K562 (cell line): ENCODE measurements at regions not wholly inside any gene's neighbourhood (a gene's known extent, or its start where the extent isn't known, plus 50 kb on each side); places are given as distances from the start of the nearest gene placed in this dataset.

Source experiments
- ATAC-seq: fragments of 200-7000 bp; cut with Tn5 transposase; 3 replicates; pipeline ENCODE4 v1.9.1; 2020; ENCODE audit warnings: moderate library complexity
- BruUV-seq: library from RNA; stranded (reverse); fragments of 400-500 nt; replicated peaks from 2 replicates; lab custom pipeline; 2021; lab: Mats Ljungman, UMichigan
- CTCF ChIA-PET: fragments of 300-600 bp; formaldehyde crosslinking; extraction: SDS; loops from one replicate; lab custom pipeline; 2021; ENCODE audit warnings: low intra/inter-chr PET ratio; lab: Yijun Ruan, JAX
- POLR2A ChIA-PET: fragments of 300-600, 350-650 bp; sonication (Branson Sonifier 250); formaldehyde crosslinking; extraction: SDS; loops from one replicate; lab custom pipeline; 2021; ENCODE audit warnings: antibody characterized with exemption, inconsistent platforms; lab: Yijun Ruan, JAX
- DNase-seq, 4 experiments: peaks; one replicate each; pipeline versions ENCODE4 v3.0.0 to v3.0.0-alpha.2; 2011 to 2018; ENCODE audit warnings: low spot score in 3 of 4, mixed read lengths in 3 of 4; ENCODE audit errors: extremely low read depth in 1 of 4
- FAIRE-seq: peaks from 2 replicates; lab custom pipeline; 2011; peaks lifted over from hg19 to GRCh38; lab: Jason Lieb, UNC
- H2AFZ ChIP-seq: 2 replicates; pipeline ENCODE4 v1.6.0; 2011; ENCODE audit warnings: low read depth, low read length, control low read depth, inconsistent platforms
- H3K27ac ChIP-seq: fragments of 200-600 bp; 3 replicates; pipeline ENCODE4 v1.8.0; 2011; ENCODE audit warnings: low read depth, mild to moderate bottlenecking, control low read depth, inconsistent platforms, low read length, moderate library complexity, mixed read lengths; ENCODE audit errors: extremely low read depth
- H3K27me3 ChIP-seq, 2 experiments: fragments of 300-600 bp in 1 of 2; 2 replicates in 1 of 2; 3 replicates in 1 of 2; pipeline versions ENCODE4 v1.6.0 to v1.8.0; 2011; ENCODE audit warnings: inconsistent platforms in 2 of 2, low read length in 2 of 2, mild to moderate bottlenecking in 1 of 2, mixed read lengths in 1 of 2, moderate library complexity in 1 of 2; ENCODE audit not compliant: control insufficient read depth in 2 of 2, insufficient read depth in 2 of 2
- H3K36me3 ChIP-seq: fragments of 300-600 bp; 3 replicates; pipeline ENCODE4 v1.8.0; 2011; ENCODE audit warnings: mild to moderate bottlenecking, low read length, inconsistent platforms; ENCODE audit not compliant: control insufficient read depth, insufficient read depth
- H3K4me1 ChIP-seq, 2 experiments: fragments of 200-600 bp in 1 of 2; replicated peaks in 1 of 2; 2 replicates in 1 of 2; 3 replicates in 1 of 2; pipeline versions ENCODE4 v1.5.1 to v1.8.0; 2011; ENCODE audit warnings: inconsistent platforms in 2 of 2, low read length in 2 of 2, mild to moderate bottlenecking in 1 of 2, mixed read lengths in 1 of 2, moderate library complexity in 1 of 2; ENCODE audit not compliant: control insufficient read depth in 2 of 2, insufficient read depth in 2 of 2
- H3K4me2 ChIP-seq: 2 replicates; pipeline ENCODE4 v1.6.1; 2011; ENCODE audit warnings: low read length, control low read depth, inconsistent platforms, mixed read lengths; ENCODE audit not compliant: insufficient read depth
- H3K4me3 ChIP-seq: fragments of 200-600 bp; sonication (generic), shearing (Covaris generic); 2 replicates; pipeline ENCODE4 v1.5.1; 2016; ENCODE audit warnings: control low read depth, inconsistent platforms
- H3K79me2 ChIP-seq: fragments of 200-600 bp; 3 replicates; pipeline ENCODE4 v1.8.0; 2011; ENCODE audit warnings: low read length, inconsistent platforms; ENCODE audit not compliant: control insufficient read depth, insufficient read depth
- H3K9ac ChIP-seq, 2 experiments: 2 replicates each; pipeline versions ENCODE4 v1.6.0 to v1.6.1; 2011; ENCODE audit warnings: low read depth in 2 of 2, low read length in 2 of 2, control low read depth in 1 of 2, inconsistent platforms in 1 of 2, mild to moderate bottlenecking in 1 of 2, mixed read lengths in 1 of 2; ENCODE audit not compliant: insufficient read depth in 1 of 2
- H3K9me1 ChIP-seq: one replicate; pipeline ENCODE4 v1.6.0; 2011; ENCODE audit warnings: inconsistent platforms, mild to moderate bottlenecking, low read length, moderate library complexity; ENCODE audit not compliant: control insufficient read depth, insufficient read depth
- H3K9me3 ChIP-seq: replicated peaks from 2 replicates; pipeline ENCODE4 v1.5.1; 2011; ENCODE audit warnings: low read depth, low read length, inconsistent platforms; ENCODE audit not compliant: control insufficient read depth, insufficient read depth
- H4K20me1 ChIP-seq: replicated peaks from 2 replicates; pipeline ENCODE4 v1.6.1; 2011; ENCODE audit warnings: low read length, inconsistent platforms, mixed read lengths; ENCODE audit not compliant: control insufficient read depth, insufficient read depth
- ATF3 ChIP-seq, 2 experiments: fragments of 450-650 bp in 1 of 2; sonication (generic) in 1 of 2; formaldehyde crosslinking in 1 of 2; IDR thresholded peaks in 1 of 2; conservative IDR thresholded peaks in 1 of 2; 2 replicates each; pipeline versions ENCODE4 v1.6.1 to v1.8.1; 2016 to 2023; ENCODE audit warnings: mild to moderate bottlenecking in 2 of 2, moderate library complexity in 2 of 2, inconsistent platforms in 1 of 2, missing genetic modification reagents in 1 of 2
- CHD2 ChIP-seq: IDR thresholded peaks from 2 replicates; pipeline ENCODE4 v1.6.1; 2011; ENCODE audit warnings: low read depth, low read length
- DACH1 ChIP-seq: fragments of 450-650 bp; IDR thresholded peaks from 2 replicates; pipeline ENCODE4 v1.6.1; 2018; ENCODE audit not compliant: partially characterized antibody
- ESRRB ChIP-seq: fragments of 250-450 bp; sonication (Bioruptor Pico); IDR thresholded peaks from 2 replicates; pipeline ENCODE4 v1.5.0; 2020; ENCODE audit warnings: mild to moderate bottlenecking, moderate library complexity, borderline replicate concordance
- HDAC2 ChIP-seq: fragments of 450-650 bp; IDR thresholded peaks from 2 replicates; pipeline ENCODE4 v1.6.1; 2016; ENCODE audit warnings: mild to moderate bottlenecking
- USF2 ChIP-seq: sonication (generic); formaldehyde crosslinking; IDR thresholded peaks from 2 replicates; pipeline ENCODE4 v1.5.0; 2020; ENCODE audit warnings: missing genetic modification reagents
- YY1 ChIP-seq, 3 experiments: IDR thresholded peaks; 2 replicates each; pipeline ENCODE4 v1.6.1; 2011; ENCODE audit warnings: low read length in 2 of 3, mild to moderate bottlenecking in 2 of 3, moderate library complexity in 2 of 3, borderline replicate concordance in 1 of 3, control low read depth in 1 of 3, low read depth in 1 of 3; ENCODE audit not compliant: insufficient read depth in 3 of 3, insufficient replicate concordance in 2 of 3, control insufficient read depth in 1 of 3, insufficient read length in 1 of 3; ENCODE audit errors: extremely low read depth in 1 of 3
- ZBTB7A ChIP-seq: IDR thresholded peaks from 2 replicates; pipeline ENCODE4 v1.6.1; 2011; ENCODE audit warnings: low read depth, mild to moderate bottlenecking, low read length, moderate library complexity, borderline replicate concordance; ENCODE audit not compliant: control insufficient read depth
- ZKSCAN3 ChIP-seq: fragments of 250-450 bp; sonication (Bioruptor Pico); IDR thresholded peaks from 2 replicates; pipeline ENCODE4 v1.4.0; 2020
- ZSCAN32 ChIP-seq: fragments of 450-650 bp; formaldehyde crosslinking; IDR thresholded peaks from 2 replicates; pipeline ENCODE4 v1.4.0; 2020; ENCODE audit warnings: mild to moderate bottlenecking, moderate library complexity
- WGBS: fragments of 100-300 bp; shearing (Covaris generic); methylation state at CpG from one replicate; pipeline ENCODE4 v1.1.6; 2016; ENCODE audit warnings: low coverage, mixed read lengths; ENCODE audit not compliant: insufficient coverage; ENCODE audit errors: missing lambda C conversion rate; 5-methylcytosine and 5-hydroxymethylcytosine counted together
- in situ Hi-C: fragments of 300-500 bp; cut with MboI; formaldehyde crosslinking; loops from 4 replicates; pipeline ENCODE4 v1.15.0; 2018; ENCODE audit warnings: inconsistent platforms, mixed read lengths
- intact Hi-C: fragments of 100-400 bp; cut with micrococcal nuclease; formaldehyde crosslinking; loops from 2 replicates; pipeline ENCODE4 v1.14.2; 2022

- no peaks in the 10 kb centered on the region for H3K36me3 ChIP-seq
- H3K4me3 ChIP-seq = no peak overlapping the region
- H3K4me1 ChIP-seq = no peaks in the 10 kb centered on the region
- no peak for DNase-seq
- CTCF ChIA-PET = no interaction called here
- FAIRE-seq = no peak
- in situ Hi-C loops (no loop called here), intact Hi-C loops (no loop called here)
- no peak overlapping the region for H3K27ac ChIP-seq
- TF ChIP-seq USF2 (CRISPR knock-in tag) = no peak
- TF ChIP-seq YY1 (IDR thresholded peaks at IDR 0.05; ENCODE audit: borderline replicate concordance in 1 of 3, control insufficient read depth in 1 of 3, extremely low read depth in 1 of 3, insufficient read depth in 3 of 3, insufficient read length in 1 of 3, insufficient replicate concordance in 2 of 3, low read depth in 1 of 3, low read length in 2 of 3) = no peak
- TF ChIP-seq CHD2 = no peak
- TF ChIP-seq ZBTB7A = no peak
- TF ChIP-seq DACH1 = no peak
- TF ChIP-seq ZSCAN32 (CRISPR knock-in tag) = no peak
- no peak for TF ChIP-seq ESRRB (CRISPR knock-in tag)
- no peak for TF ChIP-seq ATF3 (IDR thresholded peaks at IDR 0.05)
- TF ChIP-seq ATF3 (CRISPR knock-in tag; conservative IDR thresholded peaks at IDR 0.05) = no peak
- no peak for TF ChIP-seq ZKSCAN3 (CRISPR knock-in tag)
- TF ChIP-seq HDAC2 = no peak
- H2AFZ ChIP-seq = no peak overlapping the region
- H4K20me1 ChIP-seq = no peaks in the 10 kb centered on the region
- POLR2A ChIA-PET = no interaction called here
- WGBS = 0% methylated on average over 2 of the region's 2 CpGs
- no peaks in the 10 kb centered on the region for H3K9me1 ChIP-seq
- no peak for ATAC-seq
- no peak overlapping the region for H3K9ac ChIP-seq
- no TSS peak for BruUV-seq
- no peaks in the 10 kb centered on the region for H3K9me3 ChIP-seq
- no peaks in the 10 kb centered on the region for H3K79me2 ChIP-seq
- H3K27me3 ChIP-seq = no peaks in the 10 kb centered on the region
- no peak overlapping the region for H3K4me2 ChIP-seq
These were observed 71.0 kb upstream of the TMEFF2 start for GRCh38 chr2:192265751-192266150.
